HG03095 (cell line): ENCODE measurements at regions not wholly inside any gene's neighbourhood (a gene's known extent, or its start where the extent isn't known, plus 50 kb on each side); places are given as distances from the start of the nearest gene placed in this dataset.
"Not testable (repeated sequence)": the region's sequence is repeated elsewhere in the genome, so short reads cannot be mapped to it uniquely, and the experiment has no call there.

Experiments
- ATAC-seq: cut with Tn5 transposase; IDR thresholded peaks from one replicate; pipeline ENCODE4 v1.9.1; 2021; ENCODE audit warnings: moderate library complexity; ENCODE audit not compliant: unreplicated experiment

DNA sequence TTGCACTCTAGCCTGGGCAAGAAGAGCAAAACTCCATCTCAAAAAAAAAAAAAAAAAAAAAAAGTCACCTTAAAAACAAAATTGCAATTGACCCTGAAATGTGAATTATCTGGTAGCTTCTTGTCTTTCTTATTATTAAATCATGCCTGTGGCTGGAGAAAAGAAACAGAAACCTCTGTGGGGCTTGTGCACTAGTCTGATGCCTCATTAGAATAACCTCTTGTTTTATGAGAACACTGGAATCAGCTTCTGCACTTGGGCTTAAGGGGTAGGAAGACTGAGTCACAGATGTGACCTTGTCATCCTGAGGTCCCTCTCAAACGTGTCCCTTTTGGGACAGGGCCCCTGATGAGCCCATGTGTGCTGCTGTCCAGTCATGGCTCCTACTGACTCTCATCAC is 237.9 kb downstream of the DACT1 start:
- no peak for ATAC-seq

DNA sequence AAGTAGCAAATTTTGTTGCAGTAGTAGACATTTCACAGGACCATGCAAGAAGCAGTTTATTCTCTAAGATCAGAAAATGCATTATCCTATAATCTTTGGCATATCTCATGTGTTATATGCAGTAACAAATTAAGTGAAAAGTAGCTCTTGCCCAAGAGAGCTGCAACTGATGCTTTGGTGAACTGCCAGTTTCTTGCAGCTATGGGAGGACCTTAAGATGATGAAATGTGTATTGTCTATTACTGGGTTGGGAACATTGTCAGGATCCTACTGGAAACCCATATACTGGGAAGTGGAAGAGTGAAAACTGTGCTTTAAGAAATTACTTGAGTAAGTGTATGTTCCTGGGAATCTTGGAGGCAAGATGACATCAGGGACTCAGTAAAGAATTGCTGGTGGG is 238.8 kb downstream of the DACT1 start:
- ATAC-seq, result no peak

DNA sequence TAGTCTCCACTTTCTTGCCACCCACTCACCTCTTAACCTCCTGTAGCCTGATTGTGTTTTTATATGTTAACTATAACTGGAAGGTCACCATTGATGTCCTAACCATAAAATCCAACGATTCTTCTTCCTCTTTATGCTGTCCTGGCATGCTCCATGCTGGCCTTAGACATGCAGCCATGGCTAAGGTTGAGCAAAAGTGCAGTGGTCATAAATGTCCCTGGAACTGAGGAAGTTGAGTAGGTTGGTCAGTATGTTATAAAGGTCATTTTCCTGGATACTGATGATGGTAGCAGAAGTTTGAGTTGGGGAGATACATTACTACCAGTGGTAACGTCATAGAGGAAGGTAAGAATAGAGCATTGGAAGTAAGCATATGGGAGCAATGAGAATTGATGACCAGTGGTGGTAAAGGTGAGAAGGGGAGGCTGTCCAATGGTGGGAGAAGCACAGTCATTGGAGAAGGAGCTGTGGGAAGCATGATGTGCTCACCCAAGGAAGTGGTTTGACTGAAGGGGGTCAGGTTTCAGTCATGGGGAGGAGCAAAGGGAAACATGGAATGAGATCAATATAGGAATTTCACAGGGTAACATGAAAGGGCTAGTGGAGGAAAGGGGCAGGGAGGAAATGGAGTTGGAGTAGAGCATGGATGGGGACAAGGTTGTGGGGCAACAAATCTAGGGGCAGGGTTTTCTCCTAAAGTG is 240.8 kb downstream of the DACT1 start:
- ATAC-seq, result no peak

DNA sequence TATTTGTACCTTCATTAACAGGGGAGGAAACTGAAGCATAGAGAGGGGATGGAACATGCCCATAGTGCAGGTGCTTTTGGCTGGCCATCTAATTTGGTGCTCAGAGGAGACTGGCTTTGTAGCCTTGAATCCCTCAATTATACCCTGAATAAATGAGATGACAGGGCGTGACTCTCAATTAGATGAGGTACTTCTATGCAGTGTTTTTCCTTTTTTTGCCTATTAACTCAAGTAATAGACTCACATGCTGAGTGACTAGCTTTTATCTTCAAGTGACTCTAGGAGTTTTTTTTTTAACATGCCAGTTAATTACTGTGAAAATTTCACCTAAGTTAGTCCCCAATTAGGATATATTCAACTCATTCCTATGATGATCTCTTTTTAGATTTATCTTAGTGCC is 243.7 kb downstream of the DACT1 start:
- ATAC-seq, result no peak

DNA sequence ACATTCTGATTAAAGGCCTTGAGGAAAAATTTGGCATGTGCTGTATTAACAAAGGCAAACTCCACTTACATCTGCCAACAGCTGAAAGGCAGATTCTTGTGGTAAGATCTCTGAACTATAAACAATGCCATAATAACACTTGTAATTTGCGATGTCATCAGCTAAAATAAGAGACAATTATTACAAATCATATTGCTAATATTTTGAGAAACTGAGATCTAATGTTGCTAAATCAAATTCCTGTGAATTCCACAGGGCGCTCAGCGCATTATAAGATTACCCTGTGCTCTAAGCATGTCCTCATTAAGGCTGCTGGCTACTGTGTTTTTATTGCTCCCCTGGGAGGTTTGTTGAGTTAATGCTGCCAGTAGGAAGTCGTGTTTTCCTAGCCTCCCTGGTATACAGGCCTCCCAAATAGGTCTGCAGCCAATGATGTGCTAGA is 244.8 kb downstream of the DACT1 start:
- ATAC-seq, result no peak

DNA sequence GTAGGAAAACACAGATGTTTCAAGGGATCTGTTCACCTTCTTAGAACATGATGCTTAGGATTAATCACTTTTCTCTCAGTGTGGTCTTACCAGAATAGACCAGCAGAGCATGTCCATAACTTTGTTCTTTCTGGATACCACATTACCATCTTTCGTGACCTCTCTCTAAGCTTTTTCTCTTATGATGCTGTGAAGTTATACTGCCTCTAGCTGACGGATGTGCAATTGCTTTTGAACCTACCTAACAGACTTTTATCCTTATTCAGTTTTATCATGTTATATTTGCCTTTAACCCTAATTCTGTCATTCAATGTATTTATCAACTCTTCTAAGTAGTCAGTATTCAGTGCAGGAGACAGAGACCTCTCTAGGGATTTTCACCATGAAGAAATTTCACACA is 246.7 kb downstream of the DACT1 start:
- no peak for ATAC-seq

DNA sequence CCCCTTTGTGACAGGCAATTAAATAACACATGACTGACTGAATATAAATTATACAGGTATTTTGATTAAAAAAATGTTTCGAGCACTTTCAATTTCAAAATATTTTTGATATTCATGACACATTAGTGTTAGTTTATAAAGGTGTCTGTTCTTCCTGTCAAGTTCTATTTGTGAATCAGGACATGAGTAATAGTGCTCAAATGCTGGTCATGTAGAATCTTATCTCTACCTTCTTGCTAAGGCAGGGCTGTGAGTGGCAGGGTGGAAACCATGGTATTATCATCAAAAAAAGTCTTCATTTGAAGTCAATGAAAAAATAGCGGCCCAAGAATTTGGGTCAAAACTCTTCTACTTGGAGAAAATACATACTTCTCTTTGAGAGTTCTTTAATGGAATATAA is 250.2 kb downstream of the DACT1 start:
- no peak for ATAC-seq

DNA sequence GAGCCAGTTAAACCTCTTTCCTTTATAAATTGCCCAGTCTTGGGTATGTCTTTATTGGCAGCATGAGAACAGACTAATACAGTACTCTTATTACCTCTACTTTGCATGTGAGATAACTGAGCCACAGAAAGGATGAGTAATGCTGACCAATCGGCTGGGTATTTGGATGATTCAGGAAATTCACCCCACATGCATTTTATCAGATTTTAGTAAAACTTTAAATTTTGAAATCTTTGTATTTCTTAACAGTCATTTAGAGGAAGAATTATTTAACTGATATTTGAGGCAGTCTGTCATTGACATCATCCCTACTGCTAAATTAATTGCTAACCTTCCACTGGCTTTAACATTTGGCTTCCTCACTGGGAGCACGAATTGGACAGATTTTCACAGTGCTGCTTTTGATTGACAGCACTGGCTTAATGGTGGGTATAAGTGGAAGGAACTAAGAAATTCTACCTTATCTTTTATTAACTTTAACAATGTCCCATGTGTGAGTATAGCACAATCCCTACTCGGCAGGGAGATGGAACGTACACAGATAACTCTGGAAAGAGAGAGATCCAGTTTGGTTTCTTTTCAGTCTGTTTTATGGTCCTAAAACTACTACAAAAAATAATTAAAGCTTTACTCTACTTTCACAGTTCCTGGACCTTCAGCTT is 261.0 kb downstream of the DACT1 start:
- no peak for ATAC-seq

DNA sequence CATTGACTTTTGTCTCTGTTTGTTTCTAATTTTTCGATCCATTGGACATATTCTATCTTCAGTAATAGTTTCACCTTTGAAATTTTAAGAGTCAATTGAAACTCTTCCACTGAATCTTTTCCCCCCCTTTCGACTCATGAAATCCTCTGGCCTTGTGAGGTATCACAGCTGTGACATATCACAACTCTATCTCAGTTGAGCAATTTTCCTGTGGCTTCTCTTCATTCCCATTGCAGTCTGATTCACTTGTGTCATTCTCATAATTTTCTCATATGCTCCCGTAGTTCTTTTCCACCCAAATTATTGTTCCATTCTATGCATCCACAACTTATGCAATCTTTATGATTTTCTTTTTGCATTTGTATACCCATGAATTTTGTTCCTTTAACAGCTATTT is 261.6 kb downstream of the DACT1 start:
- no peak for ATAC-seq

DNA sequence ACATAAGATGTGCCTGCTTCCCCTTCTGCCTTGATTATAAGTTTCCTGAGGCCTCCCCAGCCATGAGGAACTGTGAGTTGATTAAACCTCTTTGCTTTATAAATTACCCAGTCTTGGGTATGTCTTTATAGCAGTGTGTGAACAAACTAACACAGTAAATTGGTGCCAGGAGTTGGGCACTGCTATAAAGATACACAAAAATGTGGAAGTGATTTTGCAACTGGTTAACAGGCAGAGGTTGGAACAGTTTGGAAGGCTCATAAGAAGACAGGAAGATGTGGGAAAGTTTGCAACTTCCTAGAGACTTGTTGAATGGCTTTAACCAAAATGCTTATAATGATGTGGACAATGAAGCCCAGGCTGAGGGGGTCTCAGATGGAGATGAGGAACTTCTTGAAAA is 264.1 kb downstream of the DACT1 start:
- ATAC-seq, result no peak

DNA sequence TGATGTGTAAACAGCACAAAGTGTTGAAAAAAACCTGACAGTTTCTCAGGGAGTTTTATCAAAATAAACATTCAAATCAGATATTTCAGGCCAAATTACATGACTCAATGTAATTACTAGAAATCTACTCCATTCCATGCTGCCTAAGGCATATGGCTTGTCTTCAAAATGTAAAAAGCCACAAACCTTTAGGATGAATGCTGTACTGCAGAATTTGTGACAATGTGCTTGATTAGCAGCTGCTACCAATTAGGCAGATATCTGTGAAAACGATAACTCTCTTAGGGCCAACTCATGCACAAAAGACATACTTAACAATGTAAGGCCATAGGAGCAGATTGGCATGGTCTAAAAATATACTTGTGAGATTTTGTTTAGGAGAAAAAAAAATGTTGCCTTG is 267.0 kb downstream of the DACT1 start:
- ATAC-seq, result no peak

DNA sequence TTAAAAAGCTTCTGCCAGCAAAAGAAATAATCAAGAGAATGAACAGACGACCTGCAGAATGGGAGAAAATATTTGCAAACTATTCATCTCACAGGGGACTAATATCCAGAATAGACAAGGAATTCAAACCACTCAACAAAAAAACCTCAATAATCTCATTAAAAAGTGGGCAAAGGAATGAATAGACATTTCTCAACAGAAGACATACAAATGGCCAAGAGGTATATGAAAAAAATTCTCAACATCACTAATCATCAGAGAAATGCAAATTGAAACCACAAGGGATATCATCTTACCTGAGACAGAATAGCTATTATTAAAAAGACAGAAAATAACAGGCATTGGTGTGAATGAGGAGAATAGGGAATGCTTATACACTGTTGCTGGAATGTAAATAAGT is 270.0 kb downstream of the DACT1 start:
- ATAC-seq, result no peak

DNA sequence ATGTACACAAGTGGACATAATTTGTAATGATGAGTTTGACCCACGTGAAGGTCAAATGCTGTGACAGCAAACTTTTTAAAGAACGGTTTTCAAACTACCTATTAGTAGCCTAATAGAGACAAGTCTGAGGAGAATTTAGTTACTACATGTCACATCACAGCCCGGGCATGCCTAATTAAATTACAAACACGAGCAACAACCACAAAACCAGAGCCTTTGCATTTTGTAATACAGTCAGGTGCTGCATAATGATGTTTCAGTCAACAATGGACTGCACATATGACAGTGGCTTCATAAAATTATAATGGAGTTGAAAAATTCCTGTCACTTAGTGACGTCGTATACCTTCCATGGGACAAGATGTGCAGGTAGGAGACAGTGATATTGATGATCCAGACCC is 274.5 kb downstream of the DACT1 start:
- no peak for ATAC-seq

DNA sequence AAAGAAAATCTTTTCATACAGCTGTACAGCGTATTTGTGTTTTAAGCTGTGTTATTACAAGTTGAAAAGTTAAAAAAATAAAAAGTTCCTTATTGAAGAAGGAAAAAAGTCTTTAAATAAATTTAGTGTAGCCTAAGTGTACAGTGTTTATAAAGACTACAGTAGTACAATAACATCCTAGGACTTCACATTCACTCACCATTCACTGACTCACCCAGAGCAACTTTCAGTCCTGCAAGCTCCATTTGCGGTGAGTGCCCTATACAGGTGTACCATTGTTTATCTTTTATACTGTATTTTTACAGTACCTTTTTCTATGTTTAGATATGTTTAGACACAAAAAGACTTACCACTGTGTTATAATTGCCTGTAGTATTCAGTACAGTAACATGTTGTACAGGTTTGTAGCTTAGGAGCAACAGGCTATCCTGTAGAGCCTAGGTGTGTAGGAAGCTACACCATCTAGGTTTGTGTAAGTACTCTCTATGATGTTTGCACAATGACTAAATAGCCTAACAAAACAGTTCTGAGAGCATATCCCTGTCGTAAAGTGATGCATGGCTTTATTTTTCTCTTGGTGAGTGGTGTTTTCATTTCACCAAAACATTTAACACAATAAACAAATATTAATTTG is 275.2 kb downstream of the DACT1 start:
- no peak for ATAC-seq

DNA sequence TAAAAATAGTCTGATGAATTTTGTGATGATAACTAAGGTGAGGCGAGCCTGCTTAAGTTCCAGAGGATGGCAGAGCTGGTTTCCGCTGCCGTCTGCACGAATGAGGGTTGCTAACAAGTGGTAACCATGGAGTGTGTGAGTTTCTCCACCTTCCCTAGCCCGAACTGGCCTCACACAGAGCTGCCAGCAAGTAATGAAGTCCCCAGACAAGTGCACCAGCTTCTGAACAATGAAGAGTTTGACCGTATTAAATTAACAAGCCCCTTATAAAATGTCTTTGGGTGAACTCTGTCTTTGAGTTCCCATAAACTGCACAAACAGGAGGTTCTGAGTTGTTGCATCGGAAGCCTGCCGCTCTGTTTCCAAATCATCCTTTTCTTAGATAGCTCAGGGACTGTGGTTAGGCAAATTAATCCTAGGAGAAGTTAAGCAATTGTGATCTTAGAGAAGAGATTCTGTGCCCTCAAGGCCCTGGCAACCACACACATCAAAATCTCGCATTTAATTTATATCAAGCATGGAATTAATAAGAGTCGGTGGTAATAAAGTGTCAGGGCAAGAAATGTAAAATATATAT is 274.1 kb upstream of the DAAM1 start:
- no peak for ATAC-seq

DNA sequence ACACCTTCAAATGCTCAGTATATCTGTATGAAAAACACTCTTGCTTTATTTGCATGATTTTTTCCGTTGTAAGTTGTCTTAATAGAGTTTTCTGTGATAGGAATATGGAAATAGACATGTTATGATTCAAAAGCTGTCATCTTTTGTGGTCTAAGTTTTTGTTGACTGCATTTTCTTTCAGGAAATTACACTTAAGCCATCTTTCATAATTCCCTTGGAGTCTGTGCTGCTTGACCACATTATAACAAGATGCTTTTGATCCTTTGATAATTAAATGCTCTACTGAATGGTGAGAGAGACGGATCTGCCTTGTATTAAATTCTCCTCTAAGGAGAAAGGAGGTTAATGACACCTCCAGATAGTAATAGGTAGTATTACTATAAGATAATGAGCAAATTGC is 272.8 kb upstream of the DAAM1 start:
- no peak for ATAC-seq

DNA sequence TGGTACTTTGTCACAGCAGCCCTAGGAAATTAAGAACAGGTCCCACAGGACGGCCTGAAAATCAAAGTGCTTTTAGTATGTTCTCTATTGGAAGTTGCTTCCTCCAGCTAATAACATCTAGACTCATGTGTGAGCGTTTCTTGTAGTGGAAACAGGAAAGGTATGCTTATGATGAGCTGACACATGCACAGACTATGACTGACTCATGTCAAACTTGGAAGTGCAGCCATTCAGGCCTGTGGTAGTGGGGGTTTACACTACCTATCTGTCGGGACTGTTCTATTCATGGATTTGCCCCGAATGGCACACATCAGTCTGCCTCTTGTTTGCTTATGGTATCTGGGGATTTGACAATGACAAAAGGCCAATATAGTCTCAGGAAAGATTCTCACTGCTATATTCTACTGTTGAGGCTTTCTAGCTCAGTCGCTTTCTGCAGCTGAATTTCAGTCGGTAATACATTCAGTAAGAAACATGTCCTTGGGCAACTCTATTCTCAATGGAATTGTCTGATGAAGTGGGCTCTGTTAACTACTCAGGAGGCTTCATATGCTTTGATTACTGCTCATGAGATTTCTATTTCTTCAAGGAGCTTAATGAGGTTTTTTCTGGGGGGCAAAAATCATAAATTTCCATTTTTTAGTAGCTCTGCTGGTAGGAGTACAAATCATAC is 270.3 kb upstream of the DAAM1 start:
- no peak for ATAC-seq

DNA sequence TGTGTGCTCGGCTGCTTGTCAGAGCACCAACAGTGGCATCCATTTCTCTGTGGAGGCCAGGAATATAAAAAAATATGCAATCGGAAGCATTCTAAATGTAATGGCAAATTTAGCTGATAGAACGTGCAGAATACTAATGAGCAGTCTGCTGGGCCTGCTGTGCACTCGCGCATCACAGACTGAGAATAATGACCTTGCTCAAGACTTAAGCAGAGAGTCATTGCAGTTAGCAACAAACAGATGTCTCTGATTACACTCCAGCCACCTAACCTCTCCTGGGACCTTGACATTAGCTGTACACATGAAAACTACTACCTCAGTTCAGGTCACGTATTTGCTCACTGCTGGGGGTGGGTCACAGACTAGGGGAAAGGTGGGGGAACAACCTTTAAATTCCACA is 269.2 kb upstream of the DAAM1 start:
- ATAC-seq, result no peak

DNA sequence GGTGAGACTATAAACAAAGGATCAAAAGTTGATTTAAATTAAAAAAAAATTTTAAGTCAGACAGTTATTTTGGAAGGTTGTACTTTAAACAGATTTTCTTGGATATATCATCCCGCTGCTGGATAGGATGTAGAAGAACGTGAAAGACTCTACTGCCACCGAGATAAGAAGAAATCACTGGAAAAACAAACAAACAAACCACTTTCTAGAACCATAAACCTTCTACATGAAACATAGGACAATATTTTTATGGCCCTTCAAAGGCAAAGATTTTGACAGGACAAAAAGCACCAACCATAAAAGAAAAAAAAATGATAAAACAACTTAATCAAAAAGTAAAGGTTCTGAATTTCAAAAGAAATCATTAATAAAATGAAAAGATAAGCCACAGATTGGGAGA is 268.2 kb upstream of the DAAM1 start:
- ATAC-seq, result no peak

DNA sequence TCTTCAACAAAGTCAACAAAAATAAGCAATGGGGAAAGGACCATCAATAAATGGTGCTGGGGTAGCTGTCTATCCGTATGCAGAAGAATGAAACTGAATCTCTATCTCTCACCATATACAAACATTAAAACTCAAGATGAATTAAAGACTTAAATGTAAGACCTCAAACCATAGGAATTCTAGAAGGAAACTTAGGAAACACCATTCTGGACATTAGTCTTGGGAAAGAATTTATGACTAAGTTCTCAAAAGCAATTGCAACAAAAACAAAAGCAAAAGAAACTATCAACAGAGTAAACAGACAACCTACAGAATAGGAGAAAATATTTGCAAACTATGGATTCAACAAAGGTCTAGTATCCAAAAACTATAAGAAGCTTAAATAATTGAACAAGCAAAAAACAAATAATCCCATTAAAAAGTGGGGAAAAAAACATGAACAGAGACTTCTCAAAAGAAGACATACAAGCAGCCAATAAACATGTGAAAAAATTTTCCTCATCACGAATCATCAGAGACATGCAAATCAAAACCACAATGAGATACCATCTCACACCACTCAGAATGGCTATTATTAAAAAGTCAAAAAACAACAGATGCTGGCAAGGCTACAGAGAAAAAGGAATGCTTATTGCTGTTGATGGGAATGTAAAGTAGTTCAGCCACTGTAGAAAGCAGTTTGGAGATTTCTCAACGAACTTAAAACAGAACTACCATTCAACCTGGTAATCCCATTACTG is 266.1 kb upstream of the DAAM1 start:
- not testable (repeated sequence) for ATAC-seq
